ENCODE measurements at regions not wholly inside any gene's neighbourhood (a gene's known extent, or its start where the extent isn't known, plus 50 kb on each side); places are given as distances from the start of the nearest gene placed in this dataset.

DNA sequence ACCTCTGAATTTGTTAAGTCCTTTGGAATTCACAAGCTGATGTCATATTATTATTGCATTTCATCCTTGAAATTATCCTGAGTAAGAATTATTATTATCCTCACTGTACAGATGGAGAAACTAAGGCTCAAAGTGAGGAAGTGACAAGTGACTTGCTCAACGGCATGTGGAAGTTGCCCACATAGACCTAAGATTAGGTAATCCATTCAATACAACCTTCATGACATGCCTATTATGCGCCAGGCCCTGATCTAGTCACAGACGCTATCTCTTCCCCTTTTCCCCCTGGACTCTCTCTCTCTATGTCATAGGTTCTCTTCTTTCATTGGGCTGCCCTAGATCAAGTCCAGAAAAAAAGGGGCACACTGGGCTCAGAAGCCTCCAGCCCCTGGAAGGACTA, 84.9 kb upstream of the KCNK2 start:
- Histone ChIP-seq H3K9me3 (no peaks in the 10 kb centered on the region), H3K4me3 (no peak overlapping the region), H3K36me3 (no peaks in the 10 kb centered on the region), H3K27ac (no peak overlapping the region), H3K4me1 (no peaks in the 10 kb centered on the region), H3K27me3 (no peaks in the 10 kb centered on the region)
- 90 to 97% (median 92%) methylated on average over 3 of the region's 3 CpGs for WGBS, 5 donors
- DNase-seq: no peak
- no peak for TF ChIP-seq EP300 (IDR thresholded peaks at IDR 0.05)
- TF ChIP-seq, protein P1, sequence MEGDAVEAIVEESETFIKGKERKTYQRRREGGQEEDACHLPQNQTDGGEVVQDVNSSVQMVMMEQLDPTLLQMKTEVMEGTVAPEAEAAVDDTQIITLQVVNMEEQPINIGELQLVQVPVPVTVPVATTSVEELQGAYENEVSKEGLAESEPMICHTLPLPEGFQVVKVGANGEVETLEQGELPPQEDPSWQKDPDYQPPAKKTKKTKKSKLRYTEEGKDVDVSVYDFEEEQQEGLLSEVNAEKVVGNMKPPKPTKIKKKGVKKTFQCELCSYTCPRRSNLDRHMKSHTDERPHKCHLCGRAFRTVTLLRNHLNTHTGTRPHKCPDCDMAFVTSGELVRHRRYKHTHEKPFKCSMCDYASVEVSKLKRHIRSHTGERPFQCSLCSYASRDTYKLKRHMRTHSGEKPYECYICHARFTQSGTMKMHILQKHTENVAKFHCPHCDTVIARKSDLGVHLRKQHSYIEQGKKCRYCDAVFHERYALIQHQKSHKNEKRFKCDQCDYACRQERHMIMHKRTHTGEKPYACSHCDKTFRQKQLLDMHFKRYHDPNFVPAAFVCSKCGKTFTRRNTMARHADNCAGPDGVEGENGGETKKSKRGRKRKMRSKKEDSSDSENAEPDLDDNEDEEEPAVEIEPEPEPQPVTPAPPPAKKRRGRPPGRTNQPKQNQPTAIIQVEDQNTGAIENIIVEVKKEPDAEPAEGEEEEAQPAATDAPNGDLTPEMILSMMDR (IDR thresholded peaks at IDR 0.05): no peak
- no peak for TF ChIP-seq POLR2A (IDR thresholded peaks at IDR 0.05)
- TF ChIP-seq POLR2AphosphoS5 (IDR thresholded peaks at IDR 0.05): no peak
- intact Hi-C loops (cut with DNase I; ENCODE audit: low total_unique reads): no loop called here

- Histone ChIP-seq H3K4me1 (no peaks in the 10 kb centered on the region), H3K27me3 (no peaks in the 10 kb centered on the region), H3K36me3 (no peaks in the 10 kb centered on the region), H3K27ac (no peak overlapping the region), H3K4me3 (no peak overlapping the region), H3K9me3 (no peaks in the 10 kb centered on the region)
- intact Hi-C loops (cut with DNase I; ENCODE audit: low total_unique reads): no loop called here
- DNase-seq: no peak
- 88 to 96% (median 92%) methylated on average over 4 of the region's 4 CpGs for WGBS, 5 donors
- TF ChIP-seq POLR2AphosphoS5 (IDR thresholded peaks at IDR 0.05) (no peak), EP300 (IDR thresholded peaks at IDR 0.05) (no peak), POLR2A (IDR thresholded peaks at IDR 0.05) (no peak)
- TF ChIP-seq, protein P1 (IDR thresholded peaks at IDR 0.05): no peak
Observed at GRCh38 chr1:215001419-215002021, 81.0 kb upstream of the KCNK2 start.

- no peak for DNase-seq
- intact Hi-C loops (cut with DNase I; ENCODE audit: low total_unique reads): no loop called here
- no peak overlapping the region for H3K27ac ChIP-seq
- no peaks in the 10 kb centered on the region for H3K36me3 ChIP-seq
- H3K27me3 ChIP-seq: no peaks in the 10 kb centered on the region
- 53 to 76% (median 68%) methylated on average over 4 of the region's 4 CpGs for WGBS, 5 donors
- H3K4me3 ChIP-seq: no peak overlapping the region
- no peaks in the 10 kb centered on the region for H3K4me1 ChIP-seq
- TF ChIP-seq, protein P1 (IDR thresholded peaks at IDR 0.05): no peak
- TF ChIP-seq EP300 (IDR thresholded peaks at IDR 0.05) (no peak), POLR2A (IDR thresholded peaks at IDR 0.05) (no peak), POLR2AphosphoS5 (IDR thresholded peaks at IDR 0.05) (no peak)
- no peaks in the 10 kb centered on the region for H3K9me3 ChIP-seq
Observed at GRCh38 chr1:215002471-215002870, 80.1 kb upstream of the KCNK2 start.

DNA sequence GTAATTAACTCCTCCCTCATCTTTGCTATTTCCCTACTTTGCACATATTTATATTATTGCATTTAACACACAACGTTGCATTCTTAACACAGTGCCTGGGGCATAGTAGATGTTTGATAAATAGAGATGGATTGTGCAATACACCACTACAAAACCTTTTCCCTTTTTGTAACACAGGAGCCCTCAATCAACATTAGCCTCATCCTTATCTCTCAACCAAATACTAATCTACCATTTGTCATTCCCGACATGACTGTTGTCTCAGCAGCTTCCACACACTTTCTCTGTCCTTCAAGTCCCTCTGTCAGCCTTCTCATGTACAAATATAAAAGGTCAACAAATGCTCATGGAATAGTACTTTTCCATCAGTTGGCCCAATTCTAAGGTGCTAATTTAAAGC, 78.9 kb upstream of the KCNK2 start:
- H3K9me3 ChIP-seq: no peaks in the 10 kb centered on the region
- intact Hi-C loops (cut with DNase I; ENCODE audit: low total_unique reads): no loop called here

More for the DNA sequence above, 78.9 kb upstream of the KCNK2 start:
- H3K36me3 ChIP-seq: no peaks in the 10 kb centered on the region
- H3K27me3 ChIP-seq: no peaks in the 10 kb centered on the region
- no peaks in the 10 kb centered on the region for H3K4me1 ChIP-seq
- H3K4me3 ChIP-seq: no peak overlapping the region
- TF ChIP-seq EP300 (IDR thresholded peaks at IDR 0.05) (no peak), POLR2AphosphoS5 (IDR thresholded peaks at IDR 0.05) (no peak), POLR2A (IDR thresholded peaks at IDR 0.05) (no peak)
- TF ChIP-seq, protein P1 (IDR thresholded peaks at IDR 0.05): no peak
- DNase-seq: no peak
- H3K27ac ChIP-seq: no peak overlapping the region
- 62 to 69% (median 63%) methylated on average over 2 of the region's 2 CpGs for WGBS, 5 donors
